ENCODE measurements at regions not wholly inside any gene's neighbourhood (a gene's known extent, or its start where the extent isn't known, plus 50 kb on each side); places are given as distances from the start of the nearest gene placed in this dataset.

- no peak for TF ChIP-seq CTCF (conservative IDR thresholded peaks at IDR 0.05; ENCODE audit: low read depth in 2 of 2)
- no peak for TF ChIP-seq POLR2AphosphoS5 (IDR thresholded peaks at IDR 0.05; ENCODE audit: low read depth)
- no peak for TF ChIP-seq ZNF331 (CRISPR knock-in tag; IDR thresholded peaks at IDR 0.05; ENCODE audit: low read depth)
- no peak for TF ChIP-seq EZH2 (IDR thresholded peaks at IDR 0.05; ENCODE audit: low read depth, unreplicated experiment)
- TF ChIP-seq JUNB (IDR thresholded peaks at IDR 0.05; ENCODE audit: unreplicated experiment), result no peak
- TF ChIP-seq REST (IDR thresholded peaks at IDR 0.05; ENCODE audit: unreplicated experiment), result no peak
- no peak for TF ChIP-seq ETS1 (IDR thresholded peaks at IDR 0.05)
- TF ChIP-seq EZH2phosphoT487 (IDR thresholded peaks at IDR 0.05; ENCODE audit: unreplicated experiment), result no peak
- no peak for TF ChIP-seq CREB1 (CRISPR knock-in tag; IDR thresholded peaks at IDR 0.05; ENCODE audit: low read depth)
- no peak for TF ChIP-seq NANOG (IDR thresholded peaks at IDR 0.05; ENCODE audit: borderline replicate concordance)
- TF ChIP-seq ZNF462 (CRISPR knock-in tag; IDR thresholded peaks at IDR 0.05), result no peak
Observed at GRCh38 chr7:12961910-12962480, 274.6 kb downstream of the ARL4A start.

Data from GM23338 (cell line).